H1 (cell line): ENCODE measurements at regions not wholly inside any gene's neighbourhood (a gene's known extent, or its start where the extent isn't known, plus 50 kb on each side); places are given as distances from the start of the nearest gene placed in this dataset.

Experiments
- CTCF ChIA-PET: fragments of 300-600 bp; sonication (Branson Sonifier 250); formaldehyde crosslinking; loops from one replicate; lab custom pipeline; 2021; ENCODE audit not compliant: partially characterized antibody; lab: Charles Lee
- POLR2A ChIA-PET: fragments of 300-600 bp; sonication (Branson Sonifier 250); formaldehyde crosslinking; loops from one replicate; lab custom pipeline; 2021; ENCODE audit warnings: inconsistent platforms; ENCODE audit not compliant: partially characterized antibody; lab: Charles Lee
- DNase-seq, 2 experiments: peaks; one replicate each; pipeline versions ENCODE4 v3.0.0 to v3.0.0-alpha.2; 2010 to 2022; ENCODE audit warnings: low spot score in 2 of 2, low read depth in 1 of 2, mixed read lengths in 1 of 2
- FAIRE-seq: peaks from 2 replicates; lab custom pipeline; 2011; peaks lifted over from hg19 to GRCh38; lab: Jason Lieb, UNC
- H2AFZ ChIP-seq: 2 replicates; pipeline ENCODE4 v1.8.1; 2012; ENCODE audit warnings: low read length, inconsistent platforms
- H2AK5ac ChIP-seq: 2 replicates; pipeline ENCODE4 v1.6.1; 2013; ENCODE audit warnings: low read depth, low read length
- H2BK120ac ChIP-seq: replicated peaks from 2 replicates; pipeline ENCODE3; 2013; ENCODE audit warnings: low read depth, low read length, inconsistent platforms
- H2BK12ac ChIP-seq: 2 replicates; pipeline ENCODE4 v1.6.1; 2013; ENCODE audit warnings: low read depth, low read length
- H2BK15ac ChIP-seq: 2 replicates; pipeline ENCODE4 v1.6.1; 2013; ENCODE audit warnings: low read length
- H2BK20ac ChIP-seq: 2 replicates; pipeline ENCODE4 v1.6.1; 2013; ENCODE audit warnings: low read length
- H2BK5ac ChIP-seq: 2 replicates; pipeline ENCODE4 v1.6.1; 2013; ENCODE audit warnings: low read depth, low read length
- H3K14ac ChIP-seq: 2 replicates; pipeline ENCODE4 v1.6.1; 2013; ENCODE audit warnings: inconsistent platforms; ENCODE audit not compliant: insufficient read length
- H3K18ac ChIP-seq: 2 replicates; pipeline ENCODE4 v1.6.1; 2013; ENCODE audit warnings: low read length; ENCODE audit errors: extremely low read depth
- H3K23ac ChIP-seq: 2 replicates; pipeline ENCODE4 v1.6.1; 2013; ENCODE audit warnings: inconsistent platforms; ENCODE audit not compliant: insufficient read length
- H3K23me2 ChIP-seq: 2 replicates; pipeline ENCODE4 v1.6.1; 2013; ENCODE audit warnings: low read depth, low read length
- H3K27ac ChIP-seq: 2 replicates; pipeline ENCODE4 v1.6.1; 2011; ENCODE audit warnings: low read depth, low read length, inconsistent platforms
- H3K27me3 ChIP-seq, 4 experiments: replicated peaks in 1 of 4; 1 replicate in 1 of 4; 2 replicates in 3 of 4; pipeline versions ENCODE4 v1.6.1 to v1.8.1; 2011 to 2013; ENCODE audit warnings: low read length in 3 of 4, mild to moderate bottlenecking in 3 of 4, inconsistent platforms in 2 of 4, mixed read lengths in 2 of 4, moderate library complexity in 1 of 4; ENCODE audit not compliant: control insufficient read depth in 3 of 4, insufficient read depth in 3 of 4; ENCODE audit errors: extremely low read depth in 1 of 4
- H3K36me3 ChIP-seq, 4 experiments: 2 replicates each; pipeline versions ENCODE4 v1.6.1 to v1.8.1; 2011 to 2013; ENCODE audit warnings: mild to moderate bottlenecking in 4 of 4, low read length in 3 of 4, moderate library complexity in 2 of 4, control low read depth in 1 of 4, inconsistent platforms in 1 of 4; ENCODE audit not compliant: insufficient read depth in 4 of 4, control insufficient read depth in 2 of 4
- H3K4ac ChIP-seq: replicated peaks from 2 replicates; pipeline ENCODE3; 2013; ENCODE audit warnings: low read length, low read depth, mixed read lengths, inconsistent platforms; ENCODE audit not compliant: insufficient read length
- H3K4me1 ChIP-seq, 4 experiments: replicated peaks in 1 of 4; 1 replicate in 1 of 4; 2 replicates in 3 of 4; pipeline versions ENCODE4 v1.6.1 to v1.8.1; 2011 to 2013; ENCODE audit warnings: low read length in 3 of 4, inconsistent platforms in 2 of 4, mixed read lengths in 1 of 4; ENCODE audit not compliant: insufficient read depth in 4 of 4, control insufficient read depth in 3 of 4
- H3K4me2 ChIP-seq, 2 experiments: 2 replicates each; pipeline versions ENCODE4 v1.6.1 to v1.8.1; 2011 to 2013; ENCODE audit warnings: low read depth in 2 of 2, low read length in 2 of 2, control low read depth in 1 of 2, inconsistent platforms in 1 of 2, mild to moderate bottlenecking in 1 of 2; ENCODE audit not compliant: insufficient read depth in 1 of 2
- H3K4me3 ChIP-seq, 4 experiments: fragments of 200-600, 300-600 bp in 1 of 4; sonication (generic), shearing (Covaris generic), sonication (Bioruptor Twin) in 1 of 4; 2 replicates each; pipeline versions ENCODE4 v1.5.1 to v1.8.1; 2011 to 2016; ENCODE audit warnings: low read length in 4 of 4, low read depth in 3 of 4, control low read depth in 2 of 4, inconsistent platforms in 2 of 4, mild to moderate bottlenecking in 2 of 4, mixed read lengths in 1 of 4, moderate library complexity in 1 of 4; ENCODE audit not compliant: insufficient read depth in 2 of 4; ENCODE audit errors: extremely low read depth in 1 of 4
- H3K56ac ChIP-seq: replicated peaks from 2 replicates; pipeline ENCODE3; 2013; ENCODE audit warnings: low read depth, mild to moderate bottlenecking, mixed read lengths, low read length, inconsistent platforms; ENCODE audit not compliant: insufficient read length
- H3K79me1 ChIP-seq: 2 replicates; pipeline ENCODE4 v1.6.1; 2013; ENCODE audit warnings: low read depth, low read length, control low read depth
- H3K79me2 ChIP-seq, 2 experiments: 2 replicates each; pipeline versions ENCODE4 v1.6.1 to v1.8.1; 2012 to 2013; ENCODE audit warnings: low read length in 2 of 2, mild to moderate bottlenecking in 2 of 2, inconsistent platforms in 1 of 2; ENCODE audit not compliant: insufficient read depth in 2 of 2, control insufficient read depth in 1 of 2
- H3K9ac ChIP-seq, 4 experiments: replicated peaks in 1 of 4; 1 replicate in 1 of 4; 2 replicates in 3 of 4; pipeline versions ENCODE4 v1.6.1 to v1.8.1; 2011 to 2013; ENCODE audit warnings: low read depth in 3 of 4, low read length in 3 of 4, control low read depth in 2 of 4, mild to moderate bottlenecking in 2 of 4, moderate library complexity in 2 of 4, inconsistent platforms in 1 of 4; ENCODE audit errors: extremely low read depth in 1 of 4
- H3K9me3 ChIP-seq, 2 experiments: 2 replicates each; pipeline versions ENCODE4 v1.6.1 to v1.8.1; 2012 to 2013; ENCODE audit warnings: mild to moderate bottlenecking in 2 of 2, moderate library complexity in 2 of 2, control low read depth in 1 of 2, inconsistent platforms in 1 of 2, low read depth in 1 of 2, low read length in 1 of 2, mixed read lengths in 1 of 2; ENCODE audit not compliant: insufficient read depth in 2 of 2
- H4K20me1 ChIP-seq, 2 experiments: replicated peaks in 1 of 2; 2 replicates each; pipeline versions ENCODE3 to v1.8.1; 2011 to 2013; ENCODE audit warnings: inconsistent platforms in 2 of 2, low read length in 2 of 2, mild to moderate bottlenecking in 1 of 2; ENCODE audit not compliant: insufficient read depth in 2 of 2, control insufficient read depth in 1 of 2
- H4K5ac ChIP-seq: 2 replicates; pipeline ENCODE4 v1.6.1; 2013; ENCODE audit warnings: low read length, low read depth, mixed read lengths, inconsistent platforms; ENCODE audit not compliant: insufficient read length
- H4K8ac ChIP-seq: 2 replicates; pipeline ENCODE4 v1.8.0; 2013; ENCODE audit warnings: mild to moderate bottlenecking, moderate library complexity, low read length, inconsistent platforms; ENCODE audit not compliant: insufficient read depth; ENCODE audit errors: extremely low read depth
- H4K91ac ChIP-seq: replicated peaks from 2 replicates; pipeline ENCODE3; 2013; ENCODE audit warnings: low read length, mixed read lengths, inconsistent platforms; ENCODE audit not compliant: insufficient read length
- ASH2L ChIP-seq: fragments of 200-600, 300-600 bp; sonication (generic); IDR thresholded peaks from one replicate; pipeline ENCODE4 v1.7.1; 2017; ENCODE audit warnings: low read length
- CHD2 ChIP-seq: IDR thresholded peaks from 2 replicates; pipeline ENCODE4 v1.6.1; 2012; ENCODE audit warnings: low read length, improper control_type of control experiment
- HDAC2 ChIP-seq, 2 experiments: fragments of 300-600 bp in 1 of 2; sonication (generic) in 1 of 2; IDR thresholded peaks; 2 replicates each; pipeline ENCODE4 v1.6.1; 2011 to 2012; ENCODE audit warnings: low read depth in 2 of 2, low read length in 2 of 2, mild to moderate bottlenecking in 2 of 2, moderate library complexity in 2 of 2, borderline replicate concordance in 1 of 2, inconsistent platforms in 1 of 2
- HDAC6 ChIP-seq: IDR thresholded peaks from one replicate; pipeline ENCODE4 v1.7.1; 2012; ENCODE audit warnings: low read depth, mild to moderate bottlenecking, inconsistent platforms, low read length, moderate library complexity
- JUN ChIP-seq: IDR thresholded peaks from 2 replicates; pipeline ENCODE4 v1.6.1; 2011; ENCODE audit warnings: low read depth, mild to moderate bottlenecking, improper control_type of control experiment, low read length
- NRF1 ChIP-seq: IDR thresholded peaks from 2 replicates; pipeline ENCODE4 v1.6.1; 2011; ENCODE audit warnings: mild to moderate bottlenecking, low read depth, low read length, improper control_type of control experiment
- RAD21 ChIP-seq, 2 experiments: IDR thresholded peaks in 1 of 2; conservative IDR thresholded peaks in 1 of 2; 2 replicates each; pipeline ENCODE4 v1.6.1; 2011; ENCODE audit warnings: low read depth in 2 of 2, low read length in 2 of 2, improper control_type of control experiment in 1 of 2, inconsistent platforms in 1 of 2, mild to moderate bottlenecking in 1 of 2, moderate library complexity in 1 of 2
- RFX5 ChIP-seq: IDR thresholded peaks from 2 replicates; pipeline ENCODE4 v1.6.1; 2011; ENCODE audit warnings: low read depth, low read length, improper control_type of control experiment, borderline replicate concordance
- SP1 ChIP-seq: IDR thresholded peaks from 2 replicates; pipeline ENCODE4 v1.6.1; 2011; ENCODE audit warnings: low read depth, low read length
- TBP ChIP-seq: IDR thresholded peaks from 2 replicates; pipeline ENCODE4 v1.6.1; 2011; ENCODE audit warnings: low read depth, low read length, improper control_type of control experiment
- YY1 ChIP-seq: IDR thresholded peaks from 2 replicates; pipeline ENCODE4 v1.6.1; 2011; ENCODE audit warnings: low read depth, mild to moderate bottlenecking, low read length
- WGBS, 2 experiments: shearing (Covaris generic) in 1 of 2; methylation state at CpG; one replicate each; pipeline versions ENCODE4 v1.1.6 to v1.1.7; 2013 to 2015; ENCODE audit warnings: low lambda C conversion rate in 2 of 2, mixed read lengths in 2 of 2, inconsistent platforms in 1 of 2, low coverage in 1 of 2, missing lambda C conversion rate in 1 of 2; ENCODE audit not compliant: insufficient replicate concordance in 2 of 2, insufficient coverage in 1 of 2, insufficient read length in 1 of 2; ENCODE audit errors: extremely low coverage in 1 of 2, missing lambda C conversion rate in 1 of 2; 5-methylcytosine and 5-hydroxymethylcytosine counted together

GRCh38 chr11:115722711-115723110 lies 218.5 kb upstream of the CADM1 start:
- Histone ChIP-seq H3K27me3 (no peaks in the 10 kb centered on the region; a peak in 2 of 7 replicates), H3K4me2 (no peak overlapping the region), H4K5ac (no peak overlapping the region), H3K9me3 (peaks cover 0 to 8% of the 10 kb centered on the region in 2 experiments; a peak in 2 of 4 replicates), H3K79me2 (no peaks in the 10 kb centered on the region), H2BK12ac (no peak overlapping the region), H3K14ac (no peak overlapping the region), H2BK20ac (no peak overlapping the region), H3K79me1 (no peaks in the 10 kb centered on the region), H4K8ac (no peak overlapping the region), H3K36me3 (no peaks in the 10 kb centered on the region), H3K4ac (no peak overlapping the region), H3K18ac (no peak overlapping the region), H3K4me3 (no peak overlapping the region), H3K27ac (no peak overlapping the region), H2BK5ac (no peak overlapping the region), H3K23ac (no peak overlapping the region), H4K91ac (no peak overlapping the region), H4K20me1 (no peaks in the 10 kb centered on the region), H2AK5ac (no peak overlapping the region), H3K56ac (no peak overlapping the region), H2AFZ (no peak overlapping the region), H3K9ac (no peak overlapping the region), H3K4me1 (no peaks in the 10 kb centered on the region; a peak in 1 of 7 replicates), H3K23me2 (0 out of 2 replicates have a peak, but pooled peaks cover 2% of the 10 kb centered on the region), H2BK120ac (no peak overlapping the region), H2BK15ac (no peak overlapping the region)
- FAIRE-seq (no peak), DNase-seq (no peak)
- ChIA-PET POLR2A (no interaction called here), CTCF (no interaction called here)
- WGBS, 2 experiments, result 91% methylated on average over 4 of the region's 4 CpGs; no CpG with 5 or more reads in 1 of the 2 experiments
- TF ChIP-seq ASH2L (no peak), RFX5 (no peak), YY1 (no peak), CHD2 (no peak), RAD21 (IDR thresholded peaks at IDR 0.05 in 1 of 2, conservative IDR thresholded peaks at IDR 0.05 in 1 of 2; ENCODE audit: low read depth in 2 of 2, low read length in 2 of 2) (no peak), NRF1 (no peak), JUN (no peak), TBP (no peak), HDAC2 (IDR thresholded peaks at IDR 0.05; ENCODE audit: borderline replicate concordance in 1 of 2, low read depth in 2 of 2, low read length in 2 of 2) (no peak), SP1 (no peak), HDAC6 (no peak)
